ENCODE measurements at regions not wholly inside any gene's neighbourhood (a gene's known extent, or its start where the extent isn't known, plus 50 kb on each side); places are given as distances from the start of the nearest gene placed in this dataset.

DNA sequence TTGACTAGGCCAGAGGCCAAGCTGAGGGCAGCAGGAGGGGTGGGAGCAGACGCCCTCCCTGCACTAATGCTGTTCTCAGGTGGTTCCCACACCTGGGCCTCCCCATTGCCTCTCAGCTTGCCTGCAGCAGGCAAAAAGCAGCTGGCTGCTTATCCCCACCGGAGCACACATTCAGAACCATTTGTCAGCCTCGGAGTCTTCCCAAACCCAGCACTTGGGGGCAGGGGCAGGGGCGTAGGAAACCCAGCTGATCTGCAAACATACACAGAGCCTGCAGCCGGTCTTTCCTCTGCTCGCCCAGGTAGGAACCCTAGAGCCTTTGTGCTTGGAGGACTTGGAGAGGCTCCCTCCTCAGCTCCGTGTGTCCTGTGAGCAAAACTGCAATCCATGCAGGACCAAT lies 249.8 kb downstream of the CYP26B1 start:
- TF ChIP-seq, protein P1, sequence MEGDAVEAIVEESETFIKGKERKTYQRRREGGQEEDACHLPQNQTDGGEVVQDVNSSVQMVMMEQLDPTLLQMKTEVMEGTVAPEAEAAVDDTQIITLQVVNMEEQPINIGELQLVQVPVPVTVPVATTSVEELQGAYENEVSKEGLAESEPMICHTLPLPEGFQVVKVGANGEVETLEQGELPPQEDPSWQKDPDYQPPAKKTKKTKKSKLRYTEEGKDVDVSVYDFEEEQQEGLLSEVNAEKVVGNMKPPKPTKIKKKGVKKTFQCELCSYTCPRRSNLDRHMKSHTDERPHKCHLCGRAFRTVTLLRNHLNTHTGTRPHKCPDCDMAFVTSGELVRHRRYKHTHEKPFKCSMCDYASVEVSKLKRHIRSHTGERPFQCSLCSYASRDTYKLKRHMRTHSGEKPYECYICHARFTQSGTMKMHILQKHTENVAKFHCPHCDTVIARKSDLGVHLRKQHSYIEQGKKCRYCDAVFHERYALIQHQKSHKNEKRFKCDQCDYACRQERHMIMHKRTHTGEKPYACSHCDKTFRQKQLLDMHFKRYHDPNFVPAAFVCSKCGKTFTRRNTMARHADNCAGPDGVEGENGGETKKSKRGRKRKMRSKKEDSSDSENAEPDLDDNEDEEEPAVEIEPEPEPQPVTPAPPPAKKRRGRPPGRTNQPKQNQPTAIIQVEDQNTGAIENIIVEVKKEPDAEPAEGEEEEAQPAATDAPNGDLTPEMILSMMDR (IDR thresholded peaks at IDR 0.05): no peak
- TF ChIP-seq POLR2A (IDR thresholded peaks at IDR 0.05): no peak

All from heart left ventricle (tissue), 13 donors.